ENCODE measurements at regions not wholly inside any gene's neighbourhood (a gene's known extent, or its start where the extent isn't known, plus 50 kb on each side); places are given as distances from the start of the nearest gene placed in this dataset.

- Histone ChIP-seq H3K9ac (ENCODE audit: low read length in 3 of 3) (no peak overlapping the region), H3K27ac (ENCODE audit: low read depth in 2 of 2, low read length in 2 of 2) (no peak overlapping the region), H3K9me3 (ENCODE audit: control insufficient read depth in 2 of 3, insufficient read depth in 1 of 3, low read length in 3 of 3) (no peaks in the 10 kb centered on the region), H3K36me3 (ENCODE audit: control insufficient read depth in 2 of 3, insufficient read depth in 3 of 3, low read length in 3 of 3) (no peaks in the 10 kb centered on the region), H3K4me3 (ENCODE audit: low read length in 3 of 3) (no peak overlapping the region), H3K4me1 (ENCODE audit: control insufficient read depth in 2 of 3, insufficient read depth in 2 of 3, low read depth in 1 of 3, low read length in 3 of 3) (no peaks in the 10 kb centered on the region), H3K27me3 (ENCODE audit: control insufficient read depth, insufficient read depth, low read length) (no peaks in the 10 kb centered on the region)
- no peak for TF ChIP-seq CTCF (IDR thresholded peaks at IDR 0.05; ENCODE audit: borderline replicate concordance, extremely low read depth, insufficient read depth)
- no peak for FAIRE-seq
- DNase-seq = no peak
- intact Hi-C loops (cut with DNase I) = no loop called here
Observed at GRCh38 chr18:41714872-41715271, 240.2 kb upstream of the PIK3C3 start.

GRCh38 chr18:41713969-41714825 lies 240.8 kb upstream of the PIK3C3 start:
- Histone ChIP-seq H3K4me1 (ENCODE audit: control insufficient read depth in 2 of 3, insufficient read depth in 2 of 3, low read depth in 1 of 3, low read length in 3 of 3) (no peaks in the 10 kb centered on the region), H3K27ac (ENCODE audit: low read depth in 2 of 2, low read length in 2 of 2) (no peak overlapping the region), H3K9ac (ENCODE audit: low read length in 3 of 3) (no peak overlapping the region), H3K4me3 (ENCODE audit: low read length in 3 of 3) (no peak overlapping the region), H3K36me3 (ENCODE audit: control insufficient read depth in 2 of 3, insufficient read depth in 3 of 3, low read length in 3 of 3) (no peaks in the 10 kb centered on the region), H3K9me3 (ENCODE audit: control insufficient read depth in 2 of 3, insufficient read depth in 1 of 3, low read length in 3 of 3) (no peaks in the 10 kb centered on the region), H3K27me3 (ENCODE audit: control insufficient read depth, insufficient read depth, low read length) (no peaks in the 10 kb centered on the region)
- DNase-seq = no peak
- intact Hi-C loops (cut with DNase I) = no loop called here
- FAIRE-seq = no peak
- no peak for TF ChIP-seq CTCF (IDR thresholded peaks at IDR 0.05; ENCODE audit: borderline replicate concordance, extremely low read depth, insufficient read depth)

DNA sequence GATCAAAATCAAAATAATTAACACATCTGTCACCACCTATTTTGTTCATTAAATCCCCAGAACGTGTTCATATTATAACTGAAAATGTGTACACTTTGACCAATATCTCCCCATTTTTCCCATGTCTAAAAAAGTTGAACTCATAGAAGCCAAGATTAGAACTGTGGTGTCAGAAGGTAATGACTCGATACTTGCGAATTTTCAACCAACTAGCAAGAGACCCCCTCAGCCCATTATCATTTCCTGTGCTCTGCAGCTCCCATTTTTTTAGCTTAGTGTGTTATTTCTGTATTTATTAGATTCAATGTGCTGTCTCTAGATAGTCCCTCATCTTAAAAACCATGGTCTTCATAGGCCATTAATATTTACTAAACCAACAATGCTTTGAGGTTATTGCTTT lies 248.7 kb upstream of the PIK3C3 start:
- Histone ChIP-seq H3K4me1 (ENCODE audit: control insufficient read depth in 2 of 3, insufficient read depth in 2 of 3, low read depth in 1 of 3, low read length in 3 of 3) (no peaks in the 10 kb centered on the region), H3K27me3 (ENCODE audit: control insufficient read depth, insufficient read depth, low read length) (no peaks in the 10 kb centered on the region), H3K4me3 (ENCODE audit: low read length in 3 of 3) (no peak overlapping the region), H3K9ac (ENCODE audit: low read length in 3 of 3) (no peak overlapping the region), H3K36me3 (ENCODE audit: control insufficient read depth in 2 of 3, insufficient read depth in 3 of 3, low read length in 3 of 3) (no peaks in the 10 kb centered on the region), H3K27ac (ENCODE audit: low read depth in 2 of 2, low read length in 2 of 2) (no peak overlapping the region), H3K9me3 (ENCODE audit: control insufficient read depth in 2 of 3, insufficient read depth in 1 of 3, low read length in 3 of 3) (no peaks in the 10 kb centered on the region)
- TF ChIP-seq CTCF (IDR thresholded peaks at IDR 0.05; ENCODE audit: borderline replicate concordance, extremely low read depth, insufficient read depth) = no peak
- intact Hi-C loops (cut with DNase I) = no loop called here
- no peak for DNase-seq
- FAIRE-seq = no peak
